ENCODE measurements at regions not wholly inside any gene's neighbourhood (a gene's known extent, or its start where the extent isn't known, plus 50 kb on each side); places are given as distances from the start of the nearest gene placed in this dataset.

DNA sequence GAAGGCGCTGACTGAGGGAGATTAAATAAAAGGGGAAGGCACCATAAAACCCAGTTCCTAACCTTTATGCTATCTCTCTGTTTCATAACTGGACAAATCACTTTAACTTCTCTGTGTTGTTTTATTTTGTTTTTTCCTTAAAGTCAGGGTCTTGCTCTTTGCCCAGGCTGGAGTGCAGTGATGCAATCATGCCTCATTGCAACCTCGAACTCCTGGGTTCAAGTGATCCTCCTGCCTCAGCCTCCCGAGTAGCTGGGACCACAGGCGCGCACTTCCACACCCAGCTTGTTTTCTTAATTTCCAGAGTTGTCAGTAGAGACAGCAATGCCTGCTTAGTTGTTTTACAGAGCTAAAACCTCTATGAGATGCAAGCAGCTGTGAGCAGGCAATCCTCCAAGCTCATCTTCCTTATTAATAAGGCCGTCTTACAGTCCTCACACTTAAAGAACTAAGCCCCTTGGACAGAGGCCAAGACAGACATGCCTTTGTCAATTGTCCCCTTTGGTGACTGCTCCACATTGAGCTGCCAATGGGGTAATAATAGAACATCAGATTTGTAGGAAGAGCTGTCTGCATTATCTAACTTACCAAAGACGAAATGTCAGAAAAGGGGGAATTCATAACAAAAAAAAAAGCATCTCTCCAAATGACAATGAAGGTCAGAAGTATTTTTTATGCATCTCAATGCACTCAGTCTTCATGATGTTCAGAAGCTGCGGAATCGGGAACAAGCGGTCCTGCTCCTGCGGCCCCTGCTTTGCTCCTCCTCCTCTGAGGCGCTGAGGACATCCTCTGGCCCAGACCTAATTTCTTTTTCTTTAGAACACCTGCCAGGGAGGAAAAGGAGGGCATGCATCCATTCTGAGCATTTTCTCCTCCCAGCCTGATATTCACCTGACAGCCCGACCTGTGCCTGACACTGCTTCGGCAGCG is 62.7 kb upstream of the RNF32 start:
- TF ChIP-seq, protein P1, sequence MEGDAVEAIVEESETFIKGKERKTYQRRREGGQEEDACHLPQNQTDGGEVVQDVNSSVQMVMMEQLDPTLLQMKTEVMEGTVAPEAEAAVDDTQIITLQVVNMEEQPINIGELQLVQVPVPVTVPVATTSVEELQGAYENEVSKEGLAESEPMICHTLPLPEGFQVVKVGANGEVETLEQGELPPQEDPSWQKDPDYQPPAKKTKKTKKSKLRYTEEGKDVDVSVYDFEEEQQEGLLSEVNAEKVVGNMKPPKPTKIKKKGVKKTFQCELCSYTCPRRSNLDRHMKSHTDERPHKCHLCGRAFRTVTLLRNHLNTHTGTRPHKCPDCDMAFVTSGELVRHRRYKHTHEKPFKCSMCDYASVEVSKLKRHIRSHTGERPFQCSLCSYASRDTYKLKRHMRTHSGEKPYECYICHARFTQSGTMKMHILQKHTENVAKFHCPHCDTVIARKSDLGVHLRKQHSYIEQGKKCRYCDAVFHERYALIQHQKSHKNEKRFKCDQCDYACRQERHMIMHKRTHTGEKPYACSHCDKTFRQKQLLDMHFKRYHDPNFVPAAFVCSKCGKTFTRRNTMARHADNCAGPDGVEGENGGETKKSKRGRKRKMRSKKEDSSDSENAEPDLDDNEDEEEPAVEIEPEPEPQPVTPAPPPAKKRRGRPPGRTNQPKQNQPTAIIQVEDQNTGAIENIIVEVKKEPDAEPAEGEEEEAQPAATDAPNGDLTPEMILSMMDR (conservative IDR thresholded peaks at IDR 0.05; ENCODE audit: low read depth, low read length): no peak
- no peak for TF ChIP-seq EZH2 (IDR thresholded peaks at IDR 0.05; ENCODE audit: borderline replicate concordance, low read depth, low read length, poor library complexity, severe bottlenecking)
